ENCODE measurements at regions not wholly inside any gene's neighbourhood (a gene's known extent, or its start where the extent isn't known, plus 50 kb on each side); places are given as distances from the start of the nearest gene placed in this dataset.

DNA sequence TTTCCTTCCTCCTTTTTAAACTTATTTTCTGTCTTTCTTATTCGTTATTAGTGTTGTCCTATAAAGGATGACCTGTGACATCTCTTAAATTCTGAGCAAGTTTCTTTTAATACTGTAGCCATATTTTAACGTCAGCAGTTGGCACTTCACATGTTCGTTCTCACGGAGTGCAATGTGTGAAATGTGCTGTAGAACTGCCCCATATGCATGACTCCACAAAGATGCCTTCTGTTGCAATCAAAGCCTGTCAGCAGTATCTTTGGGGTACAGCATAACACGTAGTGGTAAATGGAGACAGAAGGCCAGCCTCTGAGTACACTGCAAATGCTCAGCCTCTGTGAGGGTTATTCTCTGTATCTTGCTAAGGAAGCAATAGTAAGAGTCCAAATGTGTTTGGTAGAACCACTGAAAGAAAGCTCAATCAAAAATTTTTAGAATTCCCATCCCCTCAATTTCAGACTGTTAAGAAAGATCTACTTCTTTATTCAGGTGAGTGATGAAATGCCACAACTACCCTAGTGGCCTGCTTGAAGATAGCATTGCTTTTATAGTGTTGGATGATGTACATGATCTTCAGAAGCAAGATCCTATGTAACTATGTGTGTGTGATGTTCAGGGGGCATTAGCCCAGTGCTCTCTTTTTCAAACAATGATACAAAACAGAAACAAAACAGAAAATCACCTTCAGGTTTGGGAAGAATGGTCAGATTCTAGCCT, 277.7 kb downstream of the TMEM167A start:
- peaks cover 2% of the 10 kb centered on the region for H3K27me3 Mint-ChIP-seq
- H3K36me3 Mint-ChIP-seq: no peaks in the 10 kb centered on the region
- Histone ChIP-seq H3K4me1 (ENCODE audit: control insufficient read depth, insufficient read depth, low read length, poor library complexity, severe bottlenecking) (no peaks in the 10 kb centered on the region), H3K27ac (ENCODE audit: insufficient read depth, low read length, poor library complexity, severe bottlenecking) (no peak overlapping the region), H3K27me3 (ENCODE audit: control insufficient read depth, insufficient read depth, low read length) (peaks cover 2% of the 10 kb centered on the region), H3K36me3 (ENCODE audit: control insufficient read depth, insufficient read depth, low read length) (no peaks in the 10 kb centered on the region), H3K4me3 (ENCODE audit: low read depth, low read length) (no peak overlapping the region), H3K9me3 (ENCODE audit: control insufficient read depth in 2 of 2, low read length in 2 of 2) (no peaks in the 10 kb centered on the region)
- no peaks in the 10 kb centered on the region for H3K9me3 Mint-ChIP-seq
- no peak overlapping the region for H3K4me3 Mint-ChIP-seq
- no peak for ATAC-seq (ENCODE audit: low read depth in 2 of 2)
- DNase-seq: no peak
- H3K4me1 Mint-ChIP-seq: no peaks in the 10 kb centered on the region
- no peak overlapping the region for H3K27ac Mint-ChIP-seq

DNA sequence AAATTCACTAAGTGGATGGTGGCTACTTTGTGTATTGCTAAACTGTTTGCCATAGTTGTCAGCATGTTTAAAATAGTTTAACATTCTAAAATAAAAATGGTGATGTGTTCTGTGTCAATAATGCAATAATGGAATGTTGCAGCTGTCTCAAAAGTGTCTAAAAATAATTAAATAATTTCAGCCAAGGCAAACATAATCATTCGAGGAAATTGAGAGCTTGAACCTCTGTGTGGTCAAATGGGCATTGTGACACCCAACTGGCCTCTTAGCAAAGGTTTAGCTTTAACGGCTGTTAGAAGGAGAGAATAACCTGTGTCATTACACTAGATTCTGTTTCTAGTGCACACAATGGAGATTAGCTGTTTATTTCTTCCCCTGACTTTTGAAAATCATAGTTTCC, 278.5 kb downstream of the TMEM167A start:
- no peaks in the 10 kb centered on the region for H3K36me3 Mint-ChIP-seq
- H3K36me3 ChIP-seq (ENCODE audit: control insufficient read depth, insufficient read depth, low read length): no peaks in the 10 kb centered on the region
- H3K4me3 ChIP-seq (ENCODE audit: low read depth, low read length): no peak overlapping the region
- H3K9me3 Mint-ChIP-seq: no peaks in the 10 kb centered on the region
- no peaks in the 10 kb centered on the region for H3K4me1 ChIP-seq (ENCODE audit: control insufficient read depth, insufficient read depth, low read length, poor library complexity, severe bottlenecking)
- peaks cover 2% of the 10 kb centered on the region for H3K27me3 ChIP-seq (ENCODE audit: control insufficient read depth, insufficient read depth, low read length)
- no peak overlapping the region for H3K27ac ChIP-seq (ENCODE audit: insufficient read depth, low read length, poor library complexity, severe bottlenecking)
- H3K27ac Mint-ChIP-seq: no peak overlapping the region
- H3K4me1 Mint-ChIP-seq: no peaks in the 10 kb centered on the region
- no peak for ATAC-seq (ENCODE audit: low read depth in 2 of 2)
- H3K9me3 ChIP-seq (ENCODE audit: control insufficient read depth in 2 of 2, low read length in 2 of 2): no peaks in the 10 kb centered on the region
- peaks cover 5% of the 10 kb centered on the region for H3K27me3 Mint-ChIP-seq
- no peak overlapping the region for H3K4me3 Mint-ChIP-seq
- DNase-seq: no peak

DNA sequence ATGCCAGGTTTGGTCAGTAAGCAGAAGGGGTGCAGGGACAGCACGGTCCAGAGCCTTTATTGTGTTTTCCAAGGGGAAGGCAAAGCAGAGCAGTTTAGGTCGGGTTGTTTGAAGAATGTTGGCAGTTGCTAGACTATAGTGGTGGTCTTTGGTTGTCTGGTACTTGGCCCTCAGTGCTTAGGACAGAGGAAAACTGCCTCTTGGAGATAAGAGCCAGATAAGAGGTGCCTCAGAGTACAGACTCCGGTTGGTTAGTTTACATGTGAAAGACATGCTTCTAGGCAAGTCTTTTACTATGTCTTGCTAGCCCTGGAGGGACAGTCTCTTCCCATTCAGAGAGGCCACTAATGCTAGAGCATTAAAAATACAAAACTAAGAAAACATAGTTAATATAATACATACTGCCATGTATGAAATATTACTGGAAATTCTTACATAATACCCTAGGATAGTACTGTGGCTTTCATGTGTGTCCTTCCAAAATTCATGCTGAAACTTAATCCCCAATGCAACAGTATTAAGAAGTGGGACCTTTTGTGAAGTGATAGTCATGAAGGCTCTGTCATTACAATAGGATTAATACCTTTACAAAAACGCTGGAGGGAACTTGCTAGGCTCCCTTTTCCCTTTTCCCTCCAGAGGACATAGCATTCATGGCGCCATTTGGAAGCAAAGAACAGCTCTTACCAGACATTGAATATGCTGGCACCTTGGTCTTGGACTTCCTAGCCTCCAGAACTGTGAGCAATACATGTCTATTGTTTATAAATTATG, 280.4 kb downstream of the TMEM167A start:
- H3K36me3 Mint-ChIP-seq: no peaks in the 10 kb centered on the region
- H3K9me3 Mint-ChIP-seq: no peaks in the 10 kb centered on the region
- H3K4me1 Mint-ChIP-seq: no peaks in the 10 kb centered on the region
- Histone ChIP-seq H3K27ac (ENCODE audit: insufficient read depth, low read length, poor library complexity, severe bottlenecking) (no peak overlapping the region), H3K36me3 (ENCODE audit: control insufficient read depth, insufficient read depth, low read length) (no peaks in the 10 kb centered on the region), H3K4me3 (ENCODE audit: low read depth, low read length) (no peak overlapping the region), H3K27me3 (ENCODE audit: control insufficient read depth, insufficient read depth, low read length) (peaks cover 2% of the 10 kb centered on the region), H3K4me1 (ENCODE audit: control insufficient read depth, insufficient read depth, low read length, poor library complexity, severe bottlenecking) (no peaks in the 10 kb centered on the region), H3K9me3 (ENCODE audit: control insufficient read depth in 2 of 2, low read length in 2 of 2) (no peaks in the 10 kb centered on the region)
- H3K4me3 Mint-ChIP-seq: no peak overlapping the region
- ATAC-seq (ENCODE audit: low read depth in 2 of 2) (no peak), DNase-seq (no peak)
- H3K27me3 Mint-ChIP-seq: peaks cover 5% of the 10 kb centered on the region
- no peak overlapping the region for H3K27ac Mint-ChIP-seq

DNA sequence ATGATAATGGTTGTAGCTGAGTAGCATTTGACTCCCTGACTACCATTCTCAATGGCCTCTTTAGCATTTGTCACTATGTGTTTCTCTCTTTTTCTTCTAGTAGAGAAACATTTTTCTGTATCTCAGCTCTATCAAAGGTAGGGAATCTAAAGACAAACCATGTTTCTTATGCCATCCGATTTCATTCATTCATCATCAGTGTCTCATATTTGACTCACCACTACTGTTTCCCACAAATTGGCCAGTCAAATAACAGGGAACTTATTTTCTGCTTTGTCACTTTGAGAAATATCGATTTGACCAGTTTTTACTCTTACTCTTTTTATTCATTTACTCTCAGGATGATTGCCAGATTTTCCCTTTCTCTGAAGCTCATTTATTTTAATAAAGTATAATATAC, 282.3 kb downstream of the TMEM167A start:
- Histone ChIP-seq H3K27ac (ENCODE audit: insufficient read depth, low read length, poor library complexity, severe bottlenecking) (no peak overlapping the region), H3K27me3 (ENCODE audit: control insufficient read depth, insufficient read depth, low read length) (peaks cover 2% of the 10 kb centered on the region), H3K36me3 (ENCODE audit: control insufficient read depth, insufficient read depth, low read length) (no peaks in the 10 kb centered on the region), H3K4me1 (ENCODE audit: control insufficient read depth, insufficient read depth, low read length, poor library complexity, severe bottlenecking) (no peaks in the 10 kb centered on the region), H3K4me3 (ENCODE audit: low read depth, low read length) (no peak overlapping the region), H3K9me3 (ENCODE audit: control insufficient read depth in 2 of 2, low read length in 2 of 2) (no peaks in the 10 kb centered on the region)
- H3K27me3 Mint-ChIP-seq: peaks cover 5% of the 10 kb centered on the region
- ATAC-seq (ENCODE audit: low read depth in 2 of 2) (no peak), DNase-seq (no peak)
- no peaks in the 10 kb centered on the region for H3K4me1 Mint-ChIP-seq
- no peak overlapping the region for H3K27ac Mint-ChIP-seq
- H3K36me3 Mint-ChIP-seq: no peaks in the 10 kb centered on the region
- H3K9me3 Mint-ChIP-seq: no peaks in the 10 kb centered on the region
- H3K4me3 Mint-ChIP-seq: no peak overlapping the region

DNA sequence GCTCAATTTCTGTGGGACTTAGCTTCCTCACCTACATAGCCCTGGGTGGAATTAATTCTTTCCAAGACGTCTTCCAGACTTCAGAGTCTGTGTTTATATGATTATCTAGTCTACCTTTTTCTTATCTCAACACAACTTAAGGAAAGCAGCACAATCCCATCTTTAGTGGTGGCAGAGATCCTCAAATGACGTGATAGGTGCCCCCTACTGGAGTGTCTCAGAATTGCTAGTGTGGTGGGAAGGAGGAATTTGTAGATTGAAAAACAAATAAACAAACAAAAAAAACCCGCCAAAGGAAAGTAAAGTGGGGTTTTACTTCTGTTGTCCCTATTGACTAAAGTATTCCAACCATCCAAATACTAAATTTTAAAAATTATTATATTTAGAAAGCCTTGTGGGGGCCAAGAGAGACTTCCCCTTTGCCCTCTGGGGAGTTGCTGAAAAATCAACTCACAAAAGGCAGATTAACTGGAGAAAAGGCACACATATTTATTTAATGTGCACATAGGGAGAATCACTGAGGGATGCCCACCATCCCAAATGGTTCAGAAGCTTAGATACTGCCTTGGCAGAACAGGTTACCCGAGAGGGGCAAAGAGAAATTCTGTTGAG, 283.3 kb downstream of the TMEM167A start:
- no peak overlapping the region for H3K27ac ChIP-seq (ENCODE audit: insufficient read depth, low read length, poor library complexity, severe bottlenecking)
- Mint-ChIP-seq H3K4me3 (no peak overlapping the region), H3K27me3 (peaks cover 5% of the 10 kb centered on the region), H3K9me3 (no peaks in the 10 kb centered on the region), H3K27ac (no peak overlapping the region), H3K36me3 (no peaks in the 10 kb centered on the region), H3K4me1 (no peaks in the 10 kb centered on the region)
- no peaks in the 10 kb centered on the region for H3K4me1 ChIP-seq (ENCODE audit: control insufficient read depth, insufficient read depth, low read length, poor library complexity, severe bottlenecking)
- ATAC-seq (ENCODE audit: low read depth in 2 of 2): no peak
- H3K9me3 ChIP-seq (ENCODE audit: control insufficient read depth in 2 of 2, low read length in 2 of 2): no peaks in the 10 kb centered on the region
- peak in 1 of 3 donors; percentile 26 for DNase-seq
- no peaks in the 10 kb centered on the region for H3K36me3 ChIP-seq (ENCODE audit: control insufficient read depth, insufficient read depth, low read length)
- peaks cover 2% of the 10 kb centered on the region for H3K27me3 ChIP-seq (ENCODE audit: control insufficient read depth, insufficient read depth, low read length)
- H3K4me3 ChIP-seq (ENCODE audit: low read depth, low read length): no peak overlapping the region

DNA sequence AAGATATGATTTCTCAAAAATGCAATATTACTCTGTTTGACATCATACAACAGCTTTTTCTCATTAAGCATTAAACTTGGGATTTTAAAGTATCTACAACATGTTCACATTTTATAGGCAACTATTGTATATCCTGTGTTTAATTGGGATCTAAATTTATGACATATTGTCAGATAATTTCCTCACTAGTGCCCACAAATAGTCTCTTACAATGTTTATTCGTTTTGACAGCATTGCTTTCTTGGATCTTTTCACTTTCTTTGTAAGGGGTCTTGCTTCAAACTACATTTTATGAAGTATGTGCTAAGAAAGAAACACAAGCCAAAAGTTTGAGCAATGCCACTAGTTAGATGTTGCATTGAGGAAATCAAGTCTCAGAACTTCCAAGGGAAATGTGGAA, 285.1 kb downstream of the TMEM167A start:
- Histone ChIP-seq H3K36me3 (ENCODE audit: control insufficient read depth, insufficient read depth, low read length) (no peaks in the 10 kb centered on the region), H3K4me1 (ENCODE audit: control insufficient read depth, insufficient read depth, low read length, poor library complexity, severe bottlenecking) (no peaks in the 10 kb centered on the region), H3K27me3 (ENCODE audit: control insufficient read depth, insufficient read depth, low read length) (peaks cover 2% of the 10 kb centered on the region), H3K4me3 (ENCODE audit: low read depth, low read length) (no peak overlapping the region), H3K9me3 (ENCODE audit: control insufficient read depth in 2 of 2, low read length in 2 of 2) (no peaks in the 10 kb centered on the region), H3K27ac (ENCODE audit: insufficient read depth, low read length, poor library complexity, severe bottlenecking) (no peak overlapping the region)
- H3K36me3 Mint-ChIP-seq: no peaks in the 10 kb centered on the region
- H3K4me3 Mint-ChIP-seq: no peak overlapping the region
- peaks cover 5% of the 10 kb centered on the region for H3K27me3 Mint-ChIP-seq
- no peaks in the 10 kb centered on the region for H3K9me3 Mint-ChIP-seq
- ATAC-seq (ENCODE audit: low read depth in 2 of 2) (no peak), DNase-seq (no peak)
- H3K27ac Mint-ChIP-seq: no peak overlapping the region
- H3K4me1 Mint-ChIP-seq: no peaks in the 10 kb centered on the region

DNA sequence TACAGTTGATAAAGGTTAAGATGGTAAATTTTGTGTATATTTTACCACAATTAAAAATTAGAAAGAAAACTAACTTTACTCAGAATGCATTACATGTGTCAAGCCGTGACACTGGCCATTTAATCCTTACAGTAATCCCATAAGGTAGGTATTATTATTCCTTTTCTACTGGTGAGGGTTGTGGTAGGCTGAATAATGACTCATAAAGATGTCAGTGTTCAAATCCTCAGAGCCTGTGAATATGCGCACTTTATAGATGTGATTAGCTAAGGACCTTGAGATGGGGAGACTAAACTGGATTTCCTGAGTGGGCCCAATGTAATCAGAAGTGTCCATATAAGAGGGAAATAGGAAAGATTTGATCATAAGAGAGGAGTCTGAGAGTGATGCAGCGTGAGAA, 288.1 kb downstream of the TMEM167A start:
- Histone ChIP-seq H3K27ac (ENCODE audit: insufficient read depth, low read length, poor library complexity, severe bottlenecking) (no peak overlapping the region), H3K36me3 (ENCODE audit: control insufficient read depth, insufficient read depth, low read length) (no peaks in the 10 kb centered on the region), H3K9me3 (ENCODE audit: control insufficient read depth in 2 of 2, low read length in 2 of 2) (no peaks in the 10 kb centered on the region), H3K4me1 (ENCODE audit: control insufficient read depth, insufficient read depth, low read length, poor library complexity, severe bottlenecking) (no peaks in the 10 kb centered on the region), H3K27me3 (ENCODE audit: control insufficient read depth, insufficient read depth, low read length) (no peaks in the 10 kb centered on the region), H3K4me3 (ENCODE audit: low read depth, low read length) (no peak overlapping the region)
- no peak for ATAC-seq (ENCODE audit: low read depth in 2 of 2)
- Mint-ChIP-seq H3K9me3 (peaks cover 0 to 2% (median 0%) of the 10 kb centered on the region in 7 donors), H3K4me1 (no peaks in the 10 kb centered on the region), H3K36me3 (no peaks in the 10 kb centered on the region), H3K27me3 (peaks cover 4% of the 10 kb centered on the region), H3K27ac (no peak overlapping the region), H3K4me3 (no peak overlapping the region)
- no peak for DNase-seq
